ENCODE measurements at regions not wholly inside any gene's neighbourhood (a gene's known extent, or its start where the extent isn't known, plus 50 kb on each side); places are given as distances from the start of the nearest gene placed in this dataset.

GRCh38 chr10:107856047-107856315, 691.5 kb upstream of the SORCS1 start:
- TF ChIP-seq CTCF (IDR thresholded peaks at IDR 0.05), result no peak
- no peak for TF ChIP-seq REST (IDR thresholded peaks at IDR 0.05; ENCODE audit: insufficient read depth in 1 of 2, low read depth in 2 of 2, low read length in 1 of 2)
- no peak for TF ChIP-seq POLR2AphosphoS5 (IDR thresholded peaks at IDR 0.05; ENCODE audit: low read depth, low read length)
- TF ChIP-seq TCF7L2 (IDR thresholded peaks at IDR 0.05; ENCODE audit: low read depth, low read length), result no peak

Measured in Panc1 (cell line).